DMS53 (cell line): ENCODE measurements at regions not wholly inside any gene's neighbourhood (a gene's known extent, or its start where the extent isn't known, plus 50 kb on each side); places are given as distances from the start of the nearest gene placed in this dataset.

Experiments used
- DNase-seq: peaks from one replicate; lab custom pipeline; 2025; lab: John Stamatoyannopoulos, UW

DNA sequence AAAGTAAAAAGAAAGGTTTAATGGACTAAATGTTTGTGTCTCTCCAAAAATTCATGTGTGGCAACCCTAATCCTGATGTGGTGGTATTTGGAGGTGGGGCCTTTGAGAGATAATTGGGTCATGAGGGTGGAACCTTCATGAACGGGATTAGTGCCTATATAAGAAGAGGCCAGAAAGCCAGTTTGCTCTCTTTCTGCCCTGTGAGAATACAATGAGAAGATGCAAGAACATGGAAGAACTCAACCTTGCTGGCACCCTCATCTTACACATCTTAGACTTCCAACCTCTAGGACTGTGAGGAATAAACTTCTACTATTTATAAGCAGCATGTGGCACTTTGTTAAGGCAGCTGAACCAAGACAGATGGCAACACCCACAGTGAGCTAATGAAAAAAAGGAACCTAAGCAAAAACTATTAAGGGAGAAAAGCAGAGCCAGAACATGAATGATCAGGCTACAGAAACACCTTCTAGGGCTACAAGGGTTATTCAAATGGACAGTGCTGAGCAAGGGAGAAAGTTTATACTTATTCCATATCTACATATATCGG is 159.5 kb downstream of the PLK2 start:
- no peak for DNase-seq

GRCh38 chr5:58299256-58299655 is 160.6 kb downstream of the PLK2 start:
- no peak for DNase-seq

DNA sequence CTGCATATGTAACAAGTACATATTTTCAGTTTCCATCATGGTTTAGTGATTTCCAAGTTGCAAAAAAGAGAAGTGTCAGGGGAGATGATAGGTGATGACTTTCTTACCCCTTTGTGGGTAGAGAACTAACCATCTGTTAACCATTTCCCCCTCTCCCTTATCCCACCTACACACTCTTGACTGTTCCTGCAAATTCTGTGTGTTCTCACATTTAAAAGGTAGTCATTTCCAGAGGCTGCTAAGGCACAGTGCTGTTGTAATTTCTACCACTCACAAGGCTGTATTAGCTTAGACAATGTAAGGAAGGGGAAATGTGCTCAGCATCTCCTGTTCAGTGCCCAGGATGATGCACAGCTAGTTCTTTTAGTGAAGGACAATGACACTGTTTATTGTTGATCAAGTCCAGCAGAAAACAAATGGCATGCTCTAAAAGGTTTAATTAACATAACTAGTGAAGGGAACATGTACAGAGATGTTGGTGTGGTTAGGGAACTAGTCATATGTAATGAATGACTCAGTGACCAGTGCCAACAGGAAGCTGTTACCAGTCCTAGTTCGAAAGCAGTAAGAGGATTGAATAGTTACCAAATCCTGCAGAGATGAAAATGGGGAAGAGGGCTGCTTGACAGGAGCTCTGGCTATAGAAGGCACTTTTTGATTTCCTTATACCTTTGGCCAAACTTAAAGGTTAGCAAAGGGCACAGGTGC is 165.1 kb downstream of the PLK2 start:
- DNase-seq, result peak; percentile 10

DNA sequence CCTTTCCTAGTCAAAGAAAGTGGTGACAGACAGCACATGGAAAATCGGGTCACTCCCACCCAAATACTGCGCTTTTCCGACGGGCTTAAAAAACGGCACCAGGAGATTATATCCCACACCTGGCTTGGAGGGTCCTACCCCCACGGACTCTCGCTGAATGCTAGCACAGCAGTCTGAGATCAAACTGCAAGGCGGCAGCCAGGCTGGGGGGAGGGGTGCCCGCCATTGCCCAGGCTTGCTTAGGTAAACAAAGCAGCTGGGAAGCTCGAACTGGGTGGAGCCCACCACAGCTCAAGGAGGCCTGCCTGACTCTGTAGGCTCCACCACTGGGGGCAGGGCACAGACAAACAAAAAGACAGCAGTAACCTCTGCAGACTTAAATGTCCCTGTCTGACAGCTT is 171.6 kb downstream of the PLK2 start:
- DNase-seq, result peak; percentile 39

GRCh38 chr5:58286741-58287140 is 173.1 kb downstream of the PLK2 start:
- no peak for DNase-seq

DNA sequence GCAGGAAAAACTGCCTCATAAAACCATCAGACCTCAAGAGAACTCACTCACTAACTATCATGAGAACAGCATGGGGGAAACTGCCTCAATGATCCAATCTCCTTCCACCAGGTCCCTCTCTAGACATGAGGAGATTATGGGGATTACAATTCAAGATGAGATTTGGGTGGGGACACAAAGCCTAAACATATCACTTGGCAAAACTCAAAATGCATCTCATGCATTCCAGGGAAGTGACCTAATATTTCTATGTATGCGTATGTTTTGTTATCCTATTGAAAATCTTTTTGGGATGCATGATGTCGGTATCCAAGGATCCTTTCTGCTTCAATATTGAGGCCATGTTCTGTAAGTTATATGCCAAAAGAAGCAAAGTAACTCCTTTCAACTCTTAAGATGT is 174.0 kb downstream of the PLK2 start:
- no peak for DNase-seq

- no peak for DNase-seq
Measured at GRCh38 chr5:58284886-58285285, 175.0 kb downstream of the PLK2 start.

- no peak for DNase-seq
Measured at GRCh38 chr5:58281189-58281588, 178.7 kb downstream of the PLK2 start.

- DNase-seq, result no peak
Measured at GRCh38 chr5:58279259-58279658, 180.6 kb downstream of the PLK2 start.

DNA sequence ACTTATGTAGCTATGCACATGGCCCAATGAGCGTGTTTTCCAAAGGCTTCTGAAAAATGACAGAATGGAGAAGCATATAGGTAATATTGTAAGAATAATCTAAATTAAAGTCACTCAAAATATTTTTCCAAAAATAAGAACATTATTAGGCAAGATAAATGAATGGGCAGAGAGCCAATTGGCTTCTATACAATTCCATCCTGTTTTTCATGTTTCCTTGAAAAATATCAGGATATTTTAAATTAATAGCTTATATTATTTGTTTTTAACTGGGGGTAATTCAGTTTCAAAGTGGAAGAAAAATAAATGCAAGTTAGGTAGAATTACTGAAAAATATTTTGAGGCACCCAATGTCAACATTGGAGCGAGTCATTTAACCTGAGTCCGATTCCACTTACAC is 183.5 kb downstream of the PLK2 start:
- DNase-seq, result no peak

GRCh38 chr5:58275516-58275915 is 184.4 kb downstream of the PLK2 start:
- no peak for DNase-seq

GRCh38 chr5:58274191-58274590 is 185.7 kb downstream of the PLK2 start:
- no peak for DNase-seq

GRCh38 chr5:58273711-58274110 is 186.2 kb downstream of the PLK2 start:
- DNase-seq, result no peak

DNA sequence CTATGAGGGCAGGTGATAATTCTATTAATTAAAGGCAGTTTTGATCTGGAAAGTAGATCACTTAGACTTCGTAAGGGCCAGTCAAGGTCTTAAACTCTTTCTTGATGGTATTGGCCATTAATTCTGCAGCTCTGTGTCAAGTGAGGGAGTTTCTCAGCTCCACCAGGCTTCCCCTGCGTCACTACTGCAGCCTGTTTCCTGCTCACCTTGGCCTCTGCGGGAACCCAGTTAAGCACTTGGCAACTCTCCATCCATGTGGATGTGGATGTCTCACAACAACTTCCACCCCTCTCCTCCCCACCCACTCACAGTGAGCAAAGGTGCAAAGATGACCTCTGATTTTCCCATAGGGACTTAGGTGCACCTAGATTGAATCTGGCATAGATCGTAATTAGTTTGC is 191.6 kb downstream of the PLK2 start:
- no peak for DNase-seq

GRCh38 chr5:58266402-58266801 is 193.5 kb downstream of the PLK2 start:
- peak; percentile 56 for DNase-seq

DNA sequence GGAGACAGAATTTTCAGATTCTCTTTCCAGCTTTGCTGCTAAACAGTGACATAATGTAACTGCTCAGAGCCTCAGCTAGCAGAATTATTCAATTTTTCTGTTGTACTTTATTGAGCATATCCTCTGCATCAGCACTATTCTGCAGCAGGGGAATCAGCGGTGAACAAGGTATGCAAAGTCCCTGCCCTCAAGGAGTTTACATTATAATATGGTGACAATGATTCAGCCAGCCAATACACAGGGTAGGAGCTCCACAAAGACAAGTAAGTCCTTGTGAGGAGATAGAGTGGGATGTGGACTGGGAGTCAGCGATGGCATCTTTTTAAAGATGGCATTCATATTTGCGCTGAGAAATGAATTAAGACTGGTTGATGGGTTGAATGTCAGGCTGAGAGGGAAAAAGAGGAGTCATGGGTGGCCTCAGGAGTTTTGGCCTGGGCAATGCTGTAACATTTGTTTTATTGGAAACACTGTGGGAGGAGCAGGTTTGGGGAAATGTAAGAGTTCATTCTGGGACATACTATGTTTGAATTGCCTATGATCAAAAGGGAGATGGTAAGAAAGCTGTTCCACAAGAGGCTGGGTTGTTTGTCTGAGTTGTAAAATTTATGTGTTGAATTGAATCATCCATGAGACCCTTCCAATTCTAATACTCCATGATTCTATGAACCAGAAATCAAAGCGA is 194.5 kb downstream of the PLK2 start:
- DNase-seq, result no peak

GRCh38 chr5:58264276-58264675 is 195.6 kb downstream of the PLK2 start:
- no peak for DNase-seq

DNA sequence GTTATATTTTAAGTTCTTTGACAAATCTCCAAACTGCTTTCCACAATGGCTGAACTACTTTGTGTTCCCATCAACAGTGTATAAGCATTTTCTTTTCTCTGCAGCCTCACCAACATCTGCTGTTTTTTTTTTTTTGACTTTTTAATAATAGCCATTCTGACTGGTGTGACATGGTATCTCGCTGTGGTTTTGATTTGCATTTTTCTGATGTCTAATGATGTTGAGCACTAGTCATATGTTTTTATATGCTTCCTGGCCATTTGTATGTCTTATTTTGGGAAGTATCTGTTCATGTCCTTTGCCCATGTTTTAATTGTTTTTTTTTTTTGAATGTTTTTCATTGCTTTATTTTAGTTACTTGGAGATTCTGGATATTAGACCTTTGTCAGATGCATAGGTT is 196.6 kb downstream of the PLK2 start:
- no peak for DNase-seq

GRCh38 chr5:58262226-58262625 is 197.7 kb downstream of the PLK2 start:
- DNase-seq, result no peak

DNA sequence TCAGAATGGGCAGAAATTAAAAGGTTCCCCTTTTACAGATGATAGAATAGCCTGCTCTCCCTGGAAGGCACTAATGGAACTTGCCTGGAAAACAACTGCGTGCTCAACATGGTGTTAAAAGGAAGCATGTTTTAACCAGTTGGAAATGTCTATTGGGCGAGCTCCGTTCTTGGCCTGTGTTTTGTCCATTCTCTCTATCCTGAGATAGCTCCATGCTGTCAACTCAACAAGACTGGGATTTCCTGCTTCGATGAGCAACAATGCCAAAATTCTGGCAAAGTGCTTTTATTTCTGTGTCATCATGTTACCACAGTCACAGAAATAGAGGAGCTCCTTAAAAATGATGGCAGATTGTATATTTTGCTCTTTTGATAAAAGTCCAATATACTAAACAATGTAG is 198.3 kb downstream of the PLK2 start:
- DNase-seq, result no peak

- no peak for DNase-seq
Measured at GRCh38 chr5:58260243-58260642, 199.6 kb downstream of the PLK2 start.

- DNase-seq, result peak; percentile 66
Measured at GRCh38 chr5:58259685-58260152, 200.2 kb downstream of the PLK2 start.

GRCh38 chr5:58258984-58259684 is 200.8 kb downstream of the PLK2 start:
- DNase-seq, result no peak
